H1 (cell line): ENCODE measurements at regions not wholly inside any gene's neighbourhood (a gene's known extent, or its start where the extent isn't known, plus 50 kb on each side); places are given as distances from the start of the nearest gene placed in this dataset.

Source experiments
- CREB1 ChIP-seq: IDR thresholded peaks from 2 replicates; pipeline ENCODE4 v1.6.1; 2012; ENCODE audit warnings: inconsistent platforms
- GABPA ChIP-seq: IDR thresholded peaks from 2 replicates; pipeline ENCODE4 v1.6.1; 2011; ENCODE audit warnings: mild to moderate bottlenecking, low read length, moderate library complexity, borderline replicate concordance; ENCODE audit not compliant: insufficient read depth
- JUN ChIP-seq: IDR thresholded peaks from 2 replicates; pipeline ENCODE4 v1.6.1; 2011; ENCODE audit warnings: low read depth, mild to moderate bottlenecking, improper control_type of control experiment, low read length
- POLR2A ChIP-seq, 2 experiments: IDR thresholded peaks; 1 replicate in 1 of 2; 2 replicates in 1 of 2; pipeline ENCODE4 v1.6.1; 2011; ENCODE audit warnings: low read depth in 2 of 2, low read length in 2 of 2, mild to moderate bottlenecking in 2 of 2; ENCODE audit errors: control extremely low read depth in 1 of 2
- POU5F1 ChIP-seq: IDR thresholded peaks from 2 replicates; pipeline ENCODE4 v1.6.1; 2011; ENCODE audit warnings: low read depth, mild to moderate bottlenecking, low read length, moderate library complexity
- RAD21 ChIP-seq, 2 experiments: IDR thresholded peaks in 1 of 2; conservative IDR thresholded peaks in 1 of 2; 2 replicates each; pipeline ENCODE4 v1.6.1; 2011; ENCODE audit warnings: low read depth in 2 of 2, low read length in 2 of 2, improper control_type of control experiment in 1 of 2, inconsistent platforms in 1 of 2, mild to moderate bottlenecking in 1 of 2, moderate library complexity in 1 of 2
- SIRT6 ChIP-seq: IDR thresholded peaks from one replicate; pipeline ENCODE4 v1.7.1; 2012; ENCODE audit warnings: low read length, inconsistent platforms
- SP2 ChIP-seq: IDR thresholded peaks from 2 replicates; pipeline ENCODE4 v1.6.1; 2012; ENCODE audit warnings: mild to moderate bottlenecking, low read length, inconsistent platforms
- SRF ChIP-seq: IDR thresholded peaks from 2 replicates; pipeline ENCODE4 v1.6.1; 2011; ENCODE audit warnings: mild to moderate bottlenecking, low read depth, low read length, moderate library complexity
- TF ChIP-seq, protein P1 (sequence below): IDR thresholded peaks from 2 replicates; pipeline ENCODE4 v1.6.1; 2012; ENCODE audit warnings: inconsistent platforms
- TF ChIP-seq, protein P2 (sequence below), 3 experiments: IDR thresholded peaks; 1 replicate in 2 of 3; 2 replicates in 1 of 3; pipeline versions ENCODE4 v1.5.1 to v1.6.1; 2011; ENCODE audit warnings: low read length in 3 of 3, mild to moderate bottlenecking in 3 of 3, inconsistent platforms in 2 of 3, low read depth in 1 of 3, moderate library complexity in 1 of 3; ENCODE audit not compliant: insufficient read depth in 1 of 3; ENCODE audit errors: control extremely low read depth in 1 of 3

- TF ChIP-seq GABPA (no peak), JUN (no peak), CREB1 (no peak), RAD21 (IDR thresholded peaks at IDR 0.05 in 1 of 2, conservative IDR thresholded peaks at IDR 0.05 in 1 of 2; ENCODE audit: low read depth in 2 of 2, low read length in 2 of 2) (no peak), POLR2A (IDR thresholded peaks at IDR 0.05; ENCODE audit: control extremely low read depth in 1 of 2, low read depth in 2 of 2, low read length in 2 of 2) (no peak), POU5F1 (no peak), SIRT6 (no peak), SRF (no peak), SP2 (no peak)
- TF ChIP-seq, protein P1, sequence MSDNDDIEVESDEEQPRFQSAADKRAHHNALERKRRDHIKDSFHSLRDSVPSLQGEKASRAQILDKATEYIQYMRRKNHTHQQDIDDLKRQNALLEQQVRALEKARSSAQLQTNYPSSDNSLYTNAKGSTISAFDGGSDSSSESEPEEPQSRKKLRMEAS = no peak
- TF ChIP-seq, protein P2, sequence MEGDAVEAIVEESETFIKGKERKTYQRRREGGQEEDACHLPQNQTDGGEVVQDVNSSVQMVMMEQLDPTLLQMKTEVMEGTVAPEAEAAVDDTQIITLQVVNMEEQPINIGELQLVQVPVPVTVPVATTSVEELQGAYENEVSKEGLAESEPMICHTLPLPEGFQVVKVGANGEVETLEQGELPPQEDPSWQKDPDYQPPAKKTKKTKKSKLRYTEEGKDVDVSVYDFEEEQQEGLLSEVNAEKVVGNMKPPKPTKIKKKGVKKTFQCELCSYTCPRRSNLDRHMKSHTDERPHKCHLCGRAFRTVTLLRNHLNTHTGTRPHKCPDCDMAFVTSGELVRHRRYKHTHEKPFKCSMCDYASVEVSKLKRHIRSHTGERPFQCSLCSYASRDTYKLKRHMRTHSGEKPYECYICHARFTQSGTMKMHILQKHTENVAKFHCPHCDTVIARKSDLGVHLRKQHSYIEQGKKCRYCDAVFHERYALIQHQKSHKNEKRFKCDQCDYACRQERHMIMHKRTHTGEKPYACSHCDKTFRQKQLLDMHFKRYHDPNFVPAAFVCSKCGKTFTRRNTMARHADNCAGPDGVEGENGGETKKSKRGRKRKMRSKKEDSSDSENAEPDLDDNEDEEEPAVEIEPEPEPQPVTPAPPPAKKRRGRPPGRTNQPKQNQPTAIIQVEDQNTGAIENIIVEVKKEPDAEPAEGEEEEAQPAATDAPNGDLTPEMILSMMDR (IDR thresholded peaks at IDR 0.05; ENCODE audit: control extremely low read depth in 1 of 3, insufficient read depth in 1 of 3, low read depth in 1 of 3, low read length in 3 of 3) = no peak
These were observed 116.7 kb upstream of the STK17B start for GRCh38 chr2:196288006-196288538.
